Prostate gland (tissue), 2 donors: ENCODE measurements at regions not wholly inside any gene's neighbourhood (a gene's known extent, or its start where the extent isn't known, plus 50 kb on each side); places are given as distances from the start of the nearest gene placed in this dataset.

Experiments used
- POLR2AphosphoS5 ChIP-seq: sonication (generic); formaldehyde crosslinking; IDR thresholded peaks from one replicate; pipeline ENCODE4 v1.6.1; 2017; ENCODE audit warnings: antibody characterized with exemption
- TF ChIP-seq, protein P1 (sequence below), 4 experiments: fragments of 200-600 bp in 2 of 4; fragments of 450-650 bp in 2 of 4; sonication (generic) in 2 of 4; IDR thresholded peaks; 1 replicate in 3 of 4; 2 replicates in 1 of 4; pipeline ENCODE4 v1.5.1; 2016 to 2019; ENCODE audit warnings: antibody characterized with exemption in 4 of 4, mild to moderate bottlenecking in 2 of 4, moderate library complexity in 2 of 4

DNA sequence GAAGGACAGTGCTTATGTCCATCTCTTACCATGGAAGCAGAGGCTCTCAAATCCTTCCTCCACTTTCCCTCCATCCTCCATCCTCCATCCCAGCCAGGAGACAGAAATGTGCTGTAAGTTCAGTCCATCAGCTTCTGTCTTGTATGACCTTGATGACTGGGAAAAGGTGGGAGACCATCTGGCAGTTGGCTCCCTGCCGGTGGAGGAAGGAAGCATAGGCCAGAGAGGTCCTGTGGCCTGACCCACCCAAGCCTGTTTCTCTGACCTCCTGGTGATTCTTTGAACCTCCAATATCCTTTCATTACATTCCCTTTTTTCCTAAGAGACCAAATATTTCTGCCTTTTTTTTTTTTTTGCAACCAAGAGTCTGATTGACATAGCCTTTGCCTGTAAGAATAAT lies 215.3 kb downstream of the ABCC12 start:
- TF ChIP-seq, protein P1, sequence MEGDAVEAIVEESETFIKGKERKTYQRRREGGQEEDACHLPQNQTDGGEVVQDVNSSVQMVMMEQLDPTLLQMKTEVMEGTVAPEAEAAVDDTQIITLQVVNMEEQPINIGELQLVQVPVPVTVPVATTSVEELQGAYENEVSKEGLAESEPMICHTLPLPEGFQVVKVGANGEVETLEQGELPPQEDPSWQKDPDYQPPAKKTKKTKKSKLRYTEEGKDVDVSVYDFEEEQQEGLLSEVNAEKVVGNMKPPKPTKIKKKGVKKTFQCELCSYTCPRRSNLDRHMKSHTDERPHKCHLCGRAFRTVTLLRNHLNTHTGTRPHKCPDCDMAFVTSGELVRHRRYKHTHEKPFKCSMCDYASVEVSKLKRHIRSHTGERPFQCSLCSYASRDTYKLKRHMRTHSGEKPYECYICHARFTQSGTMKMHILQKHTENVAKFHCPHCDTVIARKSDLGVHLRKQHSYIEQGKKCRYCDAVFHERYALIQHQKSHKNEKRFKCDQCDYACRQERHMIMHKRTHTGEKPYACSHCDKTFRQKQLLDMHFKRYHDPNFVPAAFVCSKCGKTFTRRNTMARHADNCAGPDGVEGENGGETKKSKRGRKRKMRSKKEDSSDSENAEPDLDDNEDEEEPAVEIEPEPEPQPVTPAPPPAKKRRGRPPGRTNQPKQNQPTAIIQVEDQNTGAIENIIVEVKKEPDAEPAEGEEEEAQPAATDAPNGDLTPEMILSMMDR (IDR thresholded peaks at IDR 0.05): no peak
- no peak for TF ChIP-seq POLR2AphosphoS5
